CD14-positive monocyte (primary cell): ENCODE measurements at regions not wholly inside any gene's neighbourhood (a gene's known extent, or its start where the extent isn't known, plus 50 kb on each side); places are given as distances from the start of the nearest gene placed in this dataset.

Source experiments
- DNase-seq, 3 donors: peaks; one replicate each; pipeline ENCODE4 v3.0.0-alpha.2; 2011 to 2022
- H2AFZ ChIP-seq: 2 replicates; pipeline ENCODE4 v1.6.0; 2012; ENCODE audit warnings: mild to moderate bottlenecking, low read depth, low read length, inconsistent platforms; ENCODE audit not compliant: insufficient read depth, poor library complexity, severe bottlenecking
- H3K27ac ChIP-seq, 2 donors: 1 replicate in 1 of 2; 2 replicates in 1 of 2; pipeline ENCODE4 v1.5.1; 2012 to 2013; ENCODE audit warnings: low read length in 2 of 2, control low read depth in 1 of 2, inconsistent platforms in 1 of 2, low read depth in 1 of 2, mild to moderate bottlenecking in 1 of 2
- H3K27me3 ChIP-seq, 2 donors: one replicate each; pipeline versions ENCODE4 v1.6.0 to v1.6.1; 2011 to 2013; ENCODE audit warnings: low read length in 2 of 2; ENCODE audit not compliant: control insufficient read depth in 2 of 2, insufficient read depth in 2 of 2
- H3K36me3 ChIP-seq, 2 donors: replicated peaks in 1 of 2; 1 replicate in 1 of 2; 2 replicates in 1 of 2; pipeline versions ENCODE4 v1.5.1 to v1.6.1; 2012 to 2013; ENCODE audit warnings: low read length in 2 of 2, control low read depth in 1 of 2, inconsistent platforms in 1 of 2, mild to moderate bottlenecking in 1 of 2; ENCODE audit not compliant: insufficient read depth in 2 of 2, control insufficient read depth in 1 of 2
- H3K4me1 ChIP-seq, 2 donors: 1 replicate in 1 of 2; 2 replicates in 1 of 2; pipeline versions ENCODE4 v1.5.1 to v1.6.1; 2012 to 2013; ENCODE audit warnings: low read length in 2 of 2, control low read depth in 1 of 2, inconsistent platforms in 1 of 2, mild to moderate bottlenecking in 1 of 2, moderate library complexity in 1 of 2; ENCODE audit not compliant: insufficient read depth in 2 of 2, control insufficient read depth in 1 of 2
- H3K4me2 ChIP-seq: replicated peaks from 2 replicates; pipeline ENCODE3; 2012; ENCODE audit warnings: low read length, moderate library complexity, mild to moderate bottlenecking; ENCODE audit not compliant: poor library complexity, severe bottlenecking; ENCODE audit errors: extremely low read depth
- H3K4me3 ChIP-seq, 3 experiments: fragments of 200-600 bp in 1 of 3; sonication (generic) in 1 of 3; replicated peaks in 1 of 3; 1 replicate in 2 of 3; 2 replicates in 1 of 3; pipeline ENCODE4 v1.5.1; 2011 to 2013; ENCODE audit warnings: low read length in 3 of 3, mild to moderate bottlenecking in 3 of 3, control low read depth in 2 of 3, low read depth in 2 of 3, inconsistent platforms in 1 of 3, moderate library complexity in 1 of 3
- H3K79me2 ChIP-seq: 2 replicates; pipeline ENCODE4 v1.6.0; 2012; ENCODE audit warnings: mild to moderate bottlenecking, control low read depth, inconsistent platforms, low read length, moderate library complexity; ENCODE audit not compliant: insufficient read depth
- H3K9ac ChIP-seq: 2 replicates; pipeline ENCODE4 v1.6.0; 2017; ENCODE audit warnings: low read length, mild to moderate bottlenecking; ENCODE audit not compliant: insufficient read depth, poor library complexity, severe bottlenecking
- H3K9me3 ChIP-seq, 2 donors: replicated peaks in 1 of 2; 1 replicate in 1 of 2; 2 replicates in 1 of 2; pipeline versions ENCODE4 v1.5.1 to v1.6.1; 2012 to 2013; ENCODE audit warnings: low read length in 2 of 2, control low read depth in 1 of 2; ENCODE audit not compliant: control insufficient read depth in 1 of 2, insufficient read depth in 1 of 2
- H4K20me1 ChIP-seq: 2 replicates; pipeline ENCODE4 v1.6.0; 2012; ENCODE audit warnings: mild to moderate bottlenecking, low read length, control low read depth, moderate library complexity; ENCODE audit not compliant: insufficient read depth
- H3K27ac Mint-ChIP-seq, 7 donors: one replicate each; pipeline ENCODE4 v1.8.0; 2020; ENCODE audit warnings: mild to moderate bottlenecking in 7 of 7, mixed read lengths in 7 of 7, moderate library complexity in 6 of 7, inconsistent platforms in 2 of 7
- H3K27me3 Mint-ChIP-seq, 3 donors: one replicate each; pipeline ENCODE4 v1.8.0; 2021 to 2022; ENCODE audit warnings: low read depth in 3 of 3, mild to moderate bottlenecking in 3 of 3, mixed read lengths in 3 of 3, moderate library complexity in 3 of 3, inconsistent platforms in 1 of 3
- H3K36me3 Mint-ChIP-seq, 2 donors: one replicate each; pipeline ENCODE4 v1.8.0; 2020; ENCODE audit warnings: mixed read lengths in 2 of 2, inconsistent platforms in 1 of 2, mild to moderate bottlenecking in 1 of 2
- H3K4me1 Mint-ChIP-seq: one replicate; pipeline ENCODE4 v1.8.0; 2020; ENCODE audit warnings: mild to moderate bottlenecking, mixed read lengths
- H3K4me3 Mint-ChIP-seq, 2 donors: one replicate each; pipeline ENCODE4 v1.8.0; 2020; ENCODE audit warnings: mild to moderate bottlenecking in 2 of 2, mixed read lengths in 2 of 2, moderate library complexity in 1 of 2
- H3K9me3 Mint-ChIP-seq, 7 donors: one replicate each; pipeline ENCODE4 v1.8.0; 2020 to 2022; ENCODE audit warnings: mixed read lengths in 7 of 7, mild to moderate bottlenecking in 6 of 7, moderate library complexity in 6 of 7, inconsistent platforms in 2 of 7
- WGBS: methylation state at CpG from one replicate; pipeline ENCODE4 v1.1.5; 2013; ENCODE audit warnings: missing lambda C conversion rate; ENCODE audit not compliant: insufficient coverage; 5-methylcytosine and 5-hydroxymethylcytosine counted together
- intact Hi-C, 2 donors: fragments of 100-400 bp; cut with micrococcal nuclease; formaldehyde crosslinking; loops; one replicate each; pipeline versions ENCODE4 v1.15.0 to v1.15.1; 2023
- TF ChIP-seq, protein P1 (sequence below): fragments of 200-600 bp; IDR thresholded peaks from one replicate; pipeline ENCODE4 v1.8.0; 2022; ENCODE audit warnings: antibody characterized with exemption, mild to moderate bottlenecking

DNA sequence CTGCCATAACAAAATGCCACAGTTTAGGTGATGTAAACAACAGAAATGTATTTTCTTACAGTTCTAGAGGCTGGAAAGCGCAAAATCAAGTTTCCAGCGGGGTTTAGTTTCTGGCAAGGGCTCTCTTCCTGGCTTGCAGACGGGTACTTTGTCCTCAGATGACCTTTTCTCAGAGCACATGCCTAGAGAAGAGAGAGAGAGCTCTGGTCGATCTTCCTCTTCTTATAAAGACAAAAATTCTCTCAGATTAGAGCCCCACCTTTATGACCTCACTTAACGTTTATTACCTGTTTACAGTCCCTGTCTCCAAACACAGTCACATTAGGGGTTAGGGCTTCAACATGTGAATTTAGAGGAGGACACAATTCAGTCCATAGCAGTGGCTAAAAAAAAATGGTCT is 119.7 kb downstream of the CETN3 start:
- H3K36me3 Mint-ChIP-seq: no peaks in the 10 kb centered on the region
- H3K4me3 ChIP-seq: no peak overlapping the region
- intact Hi-C loops: no loop called here
- H3K4me1 Mint-ChIP-seq: no peaks in the 10 kb centered on the region
- no peak for DNase-seq
- peaks cover 0 to 8% (median 3%) of the 10 kb centered on the region in 7 donors for H3K9me3 Mint-ChIP-seq
- H2AFZ ChIP-seq: no peak overlapping the region
- peaks cover 0 to 2% (median 0%) of the 10 kb centered on the region in 3 donors for H3K27me3 Mint-ChIP-seq
- no peak overlapping the region for H3K9ac ChIP-seq
- no peaks in the 10 kb centered on the region for H4K20me1 ChIP-seq
- TF ChIP-seq, protein P1, sequence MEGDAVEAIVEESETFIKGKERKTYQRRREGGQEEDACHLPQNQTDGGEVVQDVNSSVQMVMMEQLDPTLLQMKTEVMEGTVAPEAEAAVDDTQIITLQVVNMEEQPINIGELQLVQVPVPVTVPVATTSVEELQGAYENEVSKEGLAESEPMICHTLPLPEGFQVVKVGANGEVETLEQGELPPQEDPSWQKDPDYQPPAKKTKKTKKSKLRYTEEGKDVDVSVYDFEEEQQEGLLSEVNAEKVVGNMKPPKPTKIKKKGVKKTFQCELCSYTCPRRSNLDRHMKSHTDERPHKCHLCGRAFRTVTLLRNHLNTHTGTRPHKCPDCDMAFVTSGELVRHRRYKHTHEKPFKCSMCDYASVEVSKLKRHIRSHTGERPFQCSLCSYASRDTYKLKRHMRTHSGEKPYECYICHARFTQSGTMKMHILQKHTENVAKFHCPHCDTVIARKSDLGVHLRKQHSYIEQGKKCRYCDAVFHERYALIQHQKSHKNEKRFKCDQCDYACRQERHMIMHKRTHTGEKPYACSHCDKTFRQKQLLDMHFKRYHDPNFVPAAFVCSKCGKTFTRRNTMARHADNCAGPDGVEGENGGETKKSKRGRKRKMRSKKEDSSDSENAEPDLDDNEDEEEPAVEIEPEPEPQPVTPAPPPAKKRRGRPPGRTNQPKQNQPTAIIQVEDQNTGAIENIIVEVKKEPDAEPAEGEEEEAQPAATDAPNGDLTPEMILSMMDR: no peak
- no peaks in the 10 kb centered on the region for H3K9me3 ChIP-seq
- no peak overlapping the region for H3K27ac Mint-ChIP-seq
- 63% methylated on average over 3 of the region's 5 CpGs for WGBS
- H3K4me1 ChIP-seq: no peaks in the 10 kb centered on the region
- no peaks in the 10 kb centered on the region for H3K36me3 ChIP-seq
- no peaks in the 10 kb centered on the region for H3K79me2 ChIP-seq
- no peak overlapping the region for H3K4me3 Mint-ChIP-seq
- no peak overlapping the region for H3K4me2 ChIP-seq
- no peak overlapping the region for H3K27ac ChIP-seq
- no peaks in the 10 kb centered on the region for H3K27me3 ChIP-seq

DNA sequence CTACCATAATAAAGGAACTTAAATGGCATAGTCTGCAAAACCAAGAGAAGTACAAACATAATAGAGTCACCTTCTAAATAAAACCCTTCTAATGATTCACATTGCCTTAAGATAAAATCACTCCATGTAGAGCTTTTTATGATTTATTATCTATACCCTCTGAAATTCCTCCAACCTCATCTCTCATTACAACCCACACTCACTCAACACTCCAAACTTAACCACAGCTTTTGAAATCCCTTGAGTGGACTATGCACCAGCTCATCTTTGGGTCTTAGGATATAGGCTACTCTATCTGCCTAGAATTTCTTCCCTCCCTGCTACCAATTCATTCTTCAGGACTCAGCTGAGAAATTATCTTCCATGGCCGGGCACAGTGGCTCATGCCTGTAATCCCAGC is 122.5 kb downstream of the CETN3 start:
- H3K27ac Mint-ChIP-seq: no peak overlapping the region
- no peak overlapping the region for H3K4me3 Mint-ChIP-seq
- 100% methylated on average over 1 of the region's 1 CpG for WGBS

More for the DNA sequence above, 122.5 kb downstream of the CETN3 start:
- H3K36me3 ChIP-seq: no peaks in the 10 kb centered on the region
- no peak overlapping the region for H3K27ac ChIP-seq
- no peak overlapping the region for H3K4me3 ChIP-seq
- no peaks in the 10 kb centered on the region for H3K9me3 ChIP-seq
- no peaks in the 10 kb centered on the region for H3K79me2 ChIP-seq
- H3K27me3 ChIP-seq: no peaks in the 10 kb centered on the region
- H3K36me3 Mint-ChIP-seq: no peaks in the 10 kb centered on the region
- TF ChIP-seq, protein P1: no peak
- no peak for DNase-seq
- no peaks in the 10 kb centered on the region for H3K4me1 Mint-ChIP-seq
- no peak overlapping the region for H3K4me2 ChIP-seq
- H3K4me1 ChIP-seq: no peaks in the 10 kb centered on the region
- intact Hi-C loops: no loop called here
- peaks cover 0 to 5% (median 2%) of the 10 kb centered on the region in 7 donors for H3K9me3 Mint-ChIP-seq
- no peak overlapping the region for H3K9ac ChIP-seq
- H3K27me3 Mint-ChIP-seq: no peaks in the 10 kb centered on the region
- no peaks in the 10 kb centered on the region for H4K20me1 ChIP-seq
- no peak overlapping the region for H2AFZ ChIP-seq
